ENCODE measurements at regions not wholly inside any gene's neighbourhood (a gene's known extent, or its start where the extent isn't known, plus 50 kb on each side); places are given as distances from the start of the nearest gene placed in this dataset.
"Not testable (repeated sequence)": the region's sequence is repeated elsewhere in the genome, so short reads cannot be mapped to it uniquely, and the experiment has no call there.

- TF ChIP-seq CTCF, POLR2AphosphoS5, POLR2A (IDR thresholded peaks at IDR 0.05): not testable (repeated sequence)
These were observed 56.2 kb upstream of the HEPH start for GRCh38 chrX:66107860-66108259.
